Astrocyte of the cerebellum (primary cell): ENCODE measurements at regions not wholly inside any gene's neighbourhood (a gene's known extent, or its start where the extent isn't known, plus 50 kb on each side); places are given as distances from the start of the nearest gene placed in this dataset.

Experiments
- DNase-seq: peaks from one replicate; pipeline ENCODE4 v3.0.0-alpha.2; 2011; ENCODE audit warnings: low read depth
- H3K4me3 ChIP-seq: 2 replicates; pipeline ENCODE4 v1.5.1; 2011; ENCODE audit warnings: mild to moderate bottlenecking, low read depth, low read length, moderate library complexity
- CTCF ChIP-seq: IDR thresholded peaks from 2 replicates; pipeline ENCODE4 v1.5.1; 2012; ENCODE audit warnings: low read length, low read depth, moderate library complexity, mild to moderate bottlenecking; ENCODE audit errors: missing control alignments
- in situ Hi-C: cut with HindIII; loops from 2 replicates; pipeline ENCODE4 v1.10.0; 2017; ENCODE audit warnings: low sequenced_read_pairs

- TF ChIP-seq CTCF: no peak
- in situ Hi-C loops: no loop called here
- H3K4me3 ChIP-seq: no peak overlapping the region
- no peak for DNase-seq
Measured at GRCh38 chr12:114743289-114743688, 59.3 kb upstream of the TBX3 start.

GRCh38 chr12:114742363-114742762 lies 58.4 kb upstream of the TBX3 start:
- TF ChIP-seq CTCF: no peak
- in situ Hi-C loops: no loop called here
- H3K4me3 ChIP-seq: no peak overlapping the region
- DNase-seq: no peak

- DNase-seq: no peak
- TF ChIP-seq CTCF: no peak
- H3K4me3 ChIP-seq: no peak overlapping the region
- in situ Hi-C loops: no loop called here
Measured at GRCh38 chr12:114741940-114742339, 58.0 kb upstream of the TBX3 start.

- in situ Hi-C loops: no loop called here
- no peak for TF ChIP-seq CTCF
- no peak overlapping the region for H3K4me3 ChIP-seq
- no peak for DNase-seq
Measured at GRCh38 chr12:114740448-114740847, 56.5 kb upstream of the TBX3 start.

- no peak overlapping the region for H3K4me3 ChIP-seq
- in situ Hi-C loops: no loop called here
- no peak for TF ChIP-seq CTCF
- no peak for DNase-seq
Measured at GRCh38 chr12:114738460-114739184, 54.6 kb upstream of the TBX3 start.

GRCh38 chr12:114735680-114736374 lies 51.9 kb upstream of the TBX3 start:
- H3K4me3 ChIP-seq: peak overlapping the region; percentile 14
- no peak for TF ChIP-seq CTCF
- DNase-seq: no peak
- in situ Hi-C loops: no loop called here
